ENCODE measurements at regions not wholly inside any gene's neighbourhood (a gene's known extent, or its start where the extent isn't known, plus 50 kb on each side); places are given as distances from the start of the nearest gene placed in this dataset.
A peak's percentile ranks its signal among the peaks of the same experiment; 100 is the strongest.

DNA sequence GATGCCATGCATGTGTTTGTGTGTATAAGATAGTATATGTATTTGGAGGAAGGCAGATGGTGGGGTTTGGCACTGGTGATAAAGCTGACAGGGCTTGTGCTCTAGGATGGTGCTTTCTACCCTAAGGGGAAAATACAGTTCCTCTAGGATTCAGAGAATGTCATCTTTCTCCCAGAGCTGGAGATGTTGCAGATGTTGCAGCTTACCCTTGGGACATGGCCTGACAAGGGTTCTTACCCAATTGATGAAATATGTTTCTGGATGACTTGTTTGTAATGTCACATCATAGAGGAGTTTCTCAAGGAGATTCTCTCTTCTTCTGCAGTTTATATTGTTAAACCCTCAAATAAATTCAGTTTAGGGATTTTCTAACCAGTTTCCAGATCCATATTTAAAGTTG lies 52.5 kb upstream of the PITX2 start:
- TF ChIP-seq, protein P1, sequence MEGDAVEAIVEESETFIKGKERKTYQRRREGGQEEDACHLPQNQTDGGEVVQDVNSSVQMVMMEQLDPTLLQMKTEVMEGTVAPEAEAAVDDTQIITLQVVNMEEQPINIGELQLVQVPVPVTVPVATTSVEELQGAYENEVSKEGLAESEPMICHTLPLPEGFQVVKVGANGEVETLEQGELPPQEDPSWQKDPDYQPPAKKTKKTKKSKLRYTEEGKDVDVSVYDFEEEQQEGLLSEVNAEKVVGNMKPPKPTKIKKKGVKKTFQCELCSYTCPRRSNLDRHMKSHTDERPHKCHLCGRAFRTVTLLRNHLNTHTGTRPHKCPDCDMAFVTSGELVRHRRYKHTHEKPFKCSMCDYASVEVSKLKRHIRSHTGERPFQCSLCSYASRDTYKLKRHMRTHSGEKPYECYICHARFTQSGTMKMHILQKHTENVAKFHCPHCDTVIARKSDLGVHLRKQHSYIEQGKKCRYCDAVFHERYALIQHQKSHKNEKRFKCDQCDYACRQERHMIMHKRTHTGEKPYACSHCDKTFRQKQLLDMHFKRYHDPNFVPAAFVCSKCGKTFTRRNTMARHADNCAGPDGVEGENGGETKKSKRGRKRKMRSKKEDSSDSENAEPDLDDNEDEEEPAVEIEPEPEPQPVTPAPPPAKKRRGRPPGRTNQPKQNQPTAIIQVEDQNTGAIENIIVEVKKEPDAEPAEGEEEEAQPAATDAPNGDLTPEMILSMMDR (IDR thresholded peaks at IDR 0.05; ENCODE audit: unreplicated experiment), result no peak
- Mint-ChIP-seq H3K4me3 (no peak overlapping the region), H3K27me3 (ENCODE audit: low read depth) (no peaks in the 10 kb centered on the region), H3K27ac (no peak overlapping the region), H3K4me1 (peaks cover 26% of the 10 kb centered on the region), H3K9me3 (no peaks in the 10 kb centered on the region), H3K36me3 (no peaks in the 10 kb centered on the region)
- DNase-seq (ENCODE audit: low spot score in 2 of 2, unreplicated experiment in 2 of 2), result no peak

DNA sequence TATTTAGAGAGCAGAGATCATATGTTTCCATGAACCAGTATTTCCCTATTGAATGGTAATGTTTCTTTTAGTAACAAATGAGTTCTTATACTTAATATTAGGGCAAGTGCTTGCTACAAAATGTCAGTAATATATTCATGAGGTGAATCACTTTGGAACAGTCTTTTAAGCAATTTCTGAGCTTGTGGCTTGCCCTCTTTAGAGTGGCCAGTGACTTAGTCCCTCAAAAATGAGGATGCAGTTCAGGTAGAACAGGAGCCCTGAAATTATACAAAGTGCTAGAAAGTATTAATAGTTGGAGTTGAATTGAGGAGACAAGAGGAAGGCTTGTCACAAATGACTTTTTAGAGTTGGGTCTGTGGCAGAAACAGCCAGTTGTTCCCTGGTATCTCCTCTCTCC lies 53.4 kb upstream of the PITX2 start:
- TF ChIP-seq, protein P1 (IDR thresholded peaks at IDR 0.05; ENCODE audit: unreplicated experiment), result no peak
- DNase-seq (ENCODE audit: low spot score in 2 of 2, unreplicated experiment in 2 of 2), result no peak
- Mint-ChIP-seq H3K4me1 (peaks cover 35% of the 10 kb centered on the region), H3K36me3 (no peaks in the 10 kb centered on the region), H3K27ac (no peak overlapping the region), H3K4me3 (no peak overlapping the region), H3K27me3 (ENCODE audit: low read depth) (no peaks in the 10 kb centered on the region), H3K9me3 (no peaks in the 10 kb centered on the region)

DNA sequence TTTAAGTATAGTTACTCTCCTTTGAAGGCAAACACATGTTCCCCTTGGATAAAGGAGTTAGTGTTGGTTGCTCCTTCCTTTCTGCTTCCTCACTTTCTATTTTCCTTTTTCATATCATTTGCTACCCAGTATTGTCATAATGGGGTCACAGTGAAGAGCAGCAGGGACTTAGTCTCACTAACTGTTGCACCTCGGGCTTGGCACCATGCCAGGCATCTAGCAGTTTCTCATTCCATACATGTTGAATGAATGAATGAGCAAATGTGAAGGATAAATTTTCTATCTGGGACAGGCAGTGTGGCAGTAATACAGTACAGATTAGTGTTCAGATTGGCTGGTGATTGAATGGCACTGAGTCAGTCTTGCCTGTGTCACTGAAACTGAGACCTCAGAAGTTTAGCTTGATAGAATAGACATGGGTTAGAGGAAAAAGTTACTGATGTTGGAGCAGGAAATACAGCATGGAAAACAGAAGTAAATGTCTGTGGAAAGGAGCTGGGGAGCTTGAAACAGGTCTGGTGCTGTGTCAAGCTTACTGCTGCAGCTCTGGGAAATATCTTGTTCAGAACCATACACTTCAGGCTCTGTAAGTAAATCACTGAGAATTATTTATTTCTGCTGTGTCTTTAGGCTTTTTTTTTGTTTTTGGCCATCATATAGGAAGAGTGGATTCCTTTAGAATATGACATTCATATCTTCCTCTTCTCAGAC lies 55.8 kb upstream of the PITX2 start:
- H3K27me3 Mint-ChIP-seq (ENCODE audit: low read depth), result no peaks in the 10 kb centered on the region
- peaks cover 45% of the 10 kb centered on the region for H3K4me1 Mint-ChIP-seq
- H3K36me3 Mint-ChIP-seq, result no peaks in the 10 kb centered on the region
- no peak overlapping the region for H3K4me3 Mint-ChIP-seq
- TF ChIP-seq, protein P1 (IDR thresholded peaks at IDR 0.05; ENCODE audit: unreplicated experiment), result no peak
- peak overlapping the region; percentile 45 for H3K27ac Mint-ChIP-seq
- DNase-seq (ENCODE audit: low spot score in 2 of 2, unreplicated experiment in 2 of 2), result peak in 1 of 2 experiments; percentile 34
- H3K9me3 Mint-ChIP-seq, result no peaks in the 10 kb centered on the region

DNA sequence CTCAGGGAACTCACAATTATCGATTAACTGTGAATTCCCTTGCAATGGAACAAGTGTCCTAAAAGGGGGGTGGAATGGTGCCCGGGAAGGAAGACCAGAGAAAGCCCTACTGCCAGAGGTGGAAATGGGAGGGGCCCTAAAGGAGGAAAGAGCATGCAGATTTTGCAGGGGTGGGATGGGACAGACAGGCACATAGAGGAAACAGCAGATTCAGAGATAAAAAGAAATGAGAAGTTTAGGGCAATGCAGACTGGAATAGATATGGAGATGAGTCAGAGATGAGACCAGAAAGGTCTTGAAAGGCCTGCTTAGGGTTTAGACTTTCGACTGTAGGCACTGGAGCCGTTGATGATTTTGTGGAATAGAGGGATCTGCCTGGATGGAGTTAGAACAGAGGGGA lies 57.4 kb upstream of the PITX2 start:
- H3K4me3 Mint-ChIP-seq, result no peak overlapping the region
- H3K27me3 Mint-ChIP-seq (ENCODE audit: low read depth), result no peaks in the 10 kb centered on the region
- H3K27ac Mint-ChIP-seq, result peak overlapping the region; percentile 28
- no peaks in the 10 kb centered on the region for H3K36me3 Mint-ChIP-seq
- TF ChIP-seq, protein P1 (IDR thresholded peaks at IDR 0.05; ENCODE audit: unreplicated experiment), result no peak
- no peak for DNase-seq (ENCODE audit: low spot score in 2 of 2, unreplicated experiment in 2 of 2)
- peaks cover 50% of the 10 kb centered on the region for H3K4me1 Mint-ChIP-seq
- H3K9me3 Mint-ChIP-seq, result no peaks in the 10 kb centered on the region

DNA sequence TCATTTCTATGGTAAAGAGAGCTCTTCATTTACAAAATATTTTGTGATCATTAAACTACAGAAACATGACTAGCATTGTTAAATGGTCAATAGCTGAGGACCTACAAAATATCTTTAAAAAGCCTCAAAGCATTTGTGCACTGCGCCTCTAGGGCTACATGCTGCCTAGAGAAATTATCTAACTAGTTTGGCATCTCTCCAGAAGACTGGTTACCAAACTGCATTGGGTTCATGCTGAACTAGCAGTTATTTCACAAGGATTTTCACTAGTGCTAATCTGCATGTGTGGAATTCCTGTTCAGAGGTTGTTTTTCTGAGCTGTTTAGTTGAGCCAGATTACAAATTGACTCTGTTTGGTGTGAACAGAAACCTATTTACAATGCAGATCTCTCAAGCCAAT lies 58.5 kb upstream of the PITX2 start:
- Mint-ChIP-seq H3K27ac (no peak overlapping the region), H3K27me3 (ENCODE audit: low read depth) (no peaks in the 10 kb centered on the region), H3K4me3 (no peak overlapping the region), H3K36me3 (no peaks in the 10 kb centered on the region), H3K9me3 (no peaks in the 10 kb centered on the region), H3K4me1 (peaks cover 50% of the 10 kb centered on the region)
- TF ChIP-seq, protein P1 (IDR thresholded peaks at IDR 0.05; ENCODE audit: unreplicated experiment), result no peak
- no peak for DNase-seq (ENCODE audit: low spot score in 2 of 2, unreplicated experiment in 2 of 2)
